Prostate gland (tissue), 2 donors: ENCODE measurements at regions not wholly inside any gene's neighbourhood (a gene's known extent, or its start where the extent isn't known, plus 50 kb on each side); places are given as distances from the start of the nearest gene placed in this dataset.

Experiments used
- CTCF ChIP-seq, 4 experiments: fragments of 200-600 bp in 2 of 4; fragments of 450-650 bp in 2 of 4; sonication (generic) in 2 of 4; IDR thresholded peaks; 1 replicate in 3 of 4; 2 replicates in 1 of 4; pipeline ENCODE4 v1.5.1; 2016 to 2019; ENCODE audit warnings: antibody characterized with exemption in 4 of 4, mild to moderate bottlenecking in 2 of 4, moderate library complexity in 2 of 4
- POLR2A ChIP-seq: fragments of 450-650 bp; IDR thresholded peaks from one replicate; pipeline ENCODE4 v1.6.1; 2016; ENCODE audit warnings: antibody characterized with exemption, mild to moderate bottlenecking

GRCh38 chr1:30255111-30255724 lies 468.2 kb downstream of the MATN1 start:
- no peak for TF ChIP-seq CTCF (IDR thresholded peaks at IDR 0.05)
- TF ChIP-seq POLR2A, result no peak
